Skeletal muscle cell (primary cell): ENCODE measurements at regions not wholly inside any gene's neighbourhood (a gene's known extent, or its start where the extent isn't known, plus 50 kb on each side); places are given as distances from the start of the nearest gene placed in this dataset.
"Not testable (repeated sequence)": the region's sequence is repeated elsewhere in the genome, so short reads cannot be mapped to it uniquely, and the experiment has no call there.

Experiments used
- DNase-seq: peaks from one replicate; pipeline ENCODE4 v3.0.0-alpha.2; 2010; ENCODE audit warnings: low read depth
- H3K4me3 ChIP-seq: 2 replicates; pipeline ENCODE4 v1.5.1; 2011; ENCODE audit warnings: low read depth, mild to moderate bottlenecking, control low read depth, low read length, moderate library complexity

- not testable (repeated sequence) for DNase-seq, H3K4me3 ChIP-seq
These were observed 143.8 kb upstream of the MED14 start for GRCh38 chrX:40879172-40879571.

GRCh38 chrX:40880712-40881111 lies 145.4 kb upstream of the MED14 start:
- no peak for DNase-seq
- H3K4me3 ChIP-seq, result no peak overlapping the region

GRCh38 chrX:40883021-40883619 lies 147.8 kb upstream of the MED14 start:
- no peak overlapping the region for H3K4me3 ChIP-seq
- no peak for DNase-seq

- H3K4me3 ChIP-seq, result no peak overlapping the region
- DNase-seq, result no peak
These were observed 150.6 kb upstream of the MED14 start for GRCh38 chrX:40885989-40886388.

GRCh38 chrX:40887476-40887875 lies 152.1 kb upstream of the MED14 start:
- no peak for DNase-seq
- H3K4me3 ChIP-seq, result no peak overlapping the region

GRCh38 chrX:40891798-40892197 lies 156.5 kb upstream of the MED14 start:
- no peak for DNase-seq

GRCh38 chrX:40893251-40893910 lies 158.0 kb upstream of the MED14 start:
- H3K4me3 ChIP-seq, result no peak overlapping the region
- DNase-seq, result no peak

More at GRCh38 chrX:40891798-40892197, 156.5 kb upstream of the MED14 start:
- H3K4me3 ChIP-seq, result no peak overlapping the region

GRCh38 chrX:40895246-40895645 lies 159.9 kb upstream of the MED14 start:
- no peak for DNase-seq
- no peak overlapping the region for H3K4me3 ChIP-seq

- DNase-seq, result no peak
- no peak overlapping the region for H3K4me3 ChIP-seq
These were observed 162.5 kb upstream of the MED14 start for GRCh38 chrX:40897718-40898270.

GRCh38 chrX:40904739-40905138 lies 169.4 kb upstream of the MED14 start:
- not testable (repeated sequence) for H3K4me3 ChIP-seq, DNase-seq

- no peak for DNase-seq
- no peak overlapping the region for H3K4me3 ChIP-seq
These were observed 172.7 kb upstream of the MED14 start for GRCh38 chrX:40908026-40908425.

- no peak overlapping the region for H3K4me3 ChIP-seq
- no peak for DNase-seq
These were observed 173.6 kb upstream of the MED14 start for GRCh38 chrX:40908857-40909475.

GRCh38 chrX:40912166-40912565 lies 173.1 kb upstream of the USP9X start:
- no peak for DNase-seq
- H3K4me3 ChIP-seq, result no peak overlapping the region

- H3K4me3 ChIP-seq, result no peak overlapping the region
- no peak for DNase-seq
These were observed 172.7 kb upstream of the USP9X start for GRCh38 chrX:40912576-40912975.

GRCh38 chrX:40920351-40920750 lies 164.9 kb upstream of the USP9X start:
- DNase-seq, result no peak
- H3K4me3 ChIP-seq, result no peak overlapping the region

GRCh38 chrX:40922307-40922706 lies 162.9 kb upstream of the USP9X start:
- no peak for DNase-seq
- no peak overlapping the region for H3K4me3 ChIP-seq

- H3K4me3 ChIP-seq, DNase-seq: not testable (repeated sequence)
These were observed 158.4 kb upstream of the USP9X start for GRCh38 chrX:40926739-40927427.

GRCh38 chrX:40928076-40928475 lies 157.2 kb upstream of the USP9X start:
- H3K4me3 ChIP-seq, result no peak overlapping the region
- DNase-seq, result no peak

GRCh38 chrX:40931921-40932320 lies 153.3 kb upstream of the USP9X start:
- no peak for DNase-seq
- H3K4me3 ChIP-seq, result no peak overlapping the region

GRCh38 chrX:40933132-40933705 lies 152.0 kb upstream of the USP9X start:
- peak overlapping the region; percentile 27 for H3K4me3 ChIP-seq
- DNase-seq, result no peak
